ENCODE measurements at regions not wholly inside any gene's neighbourhood (a gene's known extent, or its start where the extent isn't known, plus 50 kb on each side); places are given as distances from the start of the nearest gene placed in this dataset.

DNA sequence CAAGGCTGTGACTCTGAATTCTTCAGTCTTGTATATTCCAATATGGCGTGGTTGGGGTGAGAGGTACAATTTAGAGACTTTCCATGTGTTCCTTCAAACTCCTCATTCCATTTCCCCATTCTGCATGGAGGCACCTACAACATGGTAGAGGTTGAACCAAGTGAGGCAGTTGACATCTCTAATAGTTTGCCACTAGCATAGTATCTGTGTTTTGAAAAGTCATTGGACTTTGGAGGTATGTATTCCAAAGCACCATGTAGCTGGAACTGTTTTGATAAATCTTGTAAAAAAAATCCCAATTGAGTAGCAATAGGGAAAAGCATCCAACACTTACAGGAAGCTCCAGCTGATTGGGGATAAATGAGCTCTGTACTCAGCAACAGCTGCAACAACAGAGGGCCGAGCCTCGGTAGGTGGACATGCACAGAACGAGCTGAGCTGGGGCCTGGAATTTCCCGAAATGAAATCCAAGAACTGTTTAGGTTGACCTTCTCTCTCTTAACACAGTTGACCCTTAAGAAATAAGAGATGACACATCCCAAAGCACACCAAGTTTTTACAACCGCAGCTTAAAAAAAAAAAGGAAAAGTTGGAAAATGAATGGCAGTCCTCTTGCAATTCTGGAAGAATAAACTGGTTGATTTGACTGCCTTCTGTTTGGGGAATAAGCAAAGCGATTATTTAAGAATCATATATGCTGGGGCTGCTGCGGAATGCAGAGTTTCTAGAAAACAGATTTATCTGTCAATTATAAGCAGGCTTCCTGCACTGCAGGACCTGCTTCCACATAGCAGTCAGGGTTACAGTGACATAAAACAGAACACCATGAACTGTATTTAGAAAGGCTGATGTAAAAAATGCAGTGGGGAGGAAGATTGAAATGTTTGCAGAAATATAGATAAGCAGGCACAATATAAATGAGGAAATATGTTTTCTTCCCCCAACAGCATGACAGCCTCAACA lies 194.6 kb upstream of the KRR1 start:
- no peaks in the 10 kb centered on the region for H3K9me3 ChIP-seq
- H3K27me3 ChIP-seq = no peaks in the 10 kb centered on the region
- H3K27ac ChIP-seq = no peak overlapping the region
- no peak for DNase-seq
- TF ChIP-seq POLR2A (IDR thresholded peaks at IDR 0.05) = no peak
- TF ChIP-seq, protein P1, sequence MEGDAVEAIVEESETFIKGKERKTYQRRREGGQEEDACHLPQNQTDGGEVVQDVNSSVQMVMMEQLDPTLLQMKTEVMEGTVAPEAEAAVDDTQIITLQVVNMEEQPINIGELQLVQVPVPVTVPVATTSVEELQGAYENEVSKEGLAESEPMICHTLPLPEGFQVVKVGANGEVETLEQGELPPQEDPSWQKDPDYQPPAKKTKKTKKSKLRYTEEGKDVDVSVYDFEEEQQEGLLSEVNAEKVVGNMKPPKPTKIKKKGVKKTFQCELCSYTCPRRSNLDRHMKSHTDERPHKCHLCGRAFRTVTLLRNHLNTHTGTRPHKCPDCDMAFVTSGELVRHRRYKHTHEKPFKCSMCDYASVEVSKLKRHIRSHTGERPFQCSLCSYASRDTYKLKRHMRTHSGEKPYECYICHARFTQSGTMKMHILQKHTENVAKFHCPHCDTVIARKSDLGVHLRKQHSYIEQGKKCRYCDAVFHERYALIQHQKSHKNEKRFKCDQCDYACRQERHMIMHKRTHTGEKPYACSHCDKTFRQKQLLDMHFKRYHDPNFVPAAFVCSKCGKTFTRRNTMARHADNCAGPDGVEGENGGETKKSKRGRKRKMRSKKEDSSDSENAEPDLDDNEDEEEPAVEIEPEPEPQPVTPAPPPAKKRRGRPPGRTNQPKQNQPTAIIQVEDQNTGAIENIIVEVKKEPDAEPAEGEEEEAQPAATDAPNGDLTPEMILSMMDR (IDR thresholded peaks at IDR 0.05) = no peak
- no peak overlapping the region for H3K4me3 ChIP-seq (replicated peaks in 1 of 3)
- intact Hi-C loops (cut with DNase I) = no loop called here
- 47 to 65% methylated on average over 8 of the region's 8 CpGs for WGBS, 2 donors
- no peaks in the 10 kb centered on the region for H3K36me3 ChIP-seq
- H3K4me1 ChIP-seq = peaks cover 17 to 30% of the 10 kb centered on the region in 2 donors

DNA sequence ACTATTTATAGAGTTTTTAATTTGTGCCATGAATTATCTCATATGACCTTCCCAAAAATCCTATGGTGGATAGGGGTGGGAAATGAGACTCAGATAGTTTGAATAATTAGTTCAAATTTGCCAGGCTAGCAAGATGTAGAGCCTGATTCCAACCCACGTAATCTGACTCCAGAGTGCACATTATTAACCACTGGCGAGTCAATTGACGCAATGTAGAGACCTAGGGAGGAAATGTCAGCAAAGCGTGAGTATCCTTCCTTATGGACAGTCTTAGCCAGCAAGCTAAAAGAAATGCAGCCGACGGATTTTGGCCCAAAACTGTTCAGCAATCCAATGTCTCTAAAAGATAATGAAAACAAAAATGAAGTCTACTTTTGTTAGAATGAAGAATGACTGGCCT lies 193.3 kb upstream of the KRR1 start:
- no peak for DNase-seq
- Histone ChIP-seq H3K9me3 (no peaks in the 10 kb centered on the region), H3K27me3 (no peaks in the 10 kb centered on the region), H3K27ac (no peak overlapping the region), H3K36me3 (no peaks in the 10 kb centered on the region), H3K4me3 (replicated peaks in 1 of 3) (no peak overlapping the region), H3K4me1 (peaks cover 17 to 20% of the 10 kb centered on the region in 2 donors)
- WGBS, 2 donors = 85 to 90% methylated on average over 6 of the region's 6 CpGs
- intact Hi-C loops (cut with DNase I) = no loop called here
- no peak for TF ChIP-seq POLR2A (IDR thresholded peaks at IDR 0.05)
- TF ChIP-seq, protein P1 (IDR thresholded peaks at IDR 0.05) = no peak

DNA sequence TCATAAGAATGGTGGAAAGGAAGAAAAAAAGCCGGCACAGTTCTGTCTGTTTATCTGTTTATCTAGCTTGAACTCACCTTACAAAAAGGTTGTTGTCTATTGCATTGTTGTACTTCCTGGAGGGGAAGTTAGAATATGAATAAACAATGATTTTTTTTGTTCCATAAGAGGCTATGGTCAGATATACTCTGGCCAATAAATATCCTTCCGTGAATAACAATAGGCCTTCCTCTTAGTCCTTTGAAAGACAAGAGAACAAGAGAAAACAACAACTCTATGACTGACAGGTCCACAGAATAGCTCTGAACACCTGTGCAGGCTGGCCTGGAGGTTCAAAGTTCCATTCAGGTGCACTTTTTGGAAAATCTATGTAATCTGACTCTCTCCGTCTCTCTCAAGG lies 192.8 kb upstream of the KRR1 start:
- Histone ChIP-seq H3K9me3 (no peaks in the 10 kb centered on the region), H3K27me3 (no peaks in the 10 kb centered on the region), H3K4me1 (peaks cover 12 to 16% of the 10 kb centered on the region in 2 donors), H3K27ac (no peak overlapping the region), H3K36me3 (no peaks in the 10 kb centered on the region), H3K4me3 (replicated peaks in 1 of 3) (no peak overlapping the region)
- TF ChIP-seq POLR2A (IDR thresholded peaks at IDR 0.05) = no peak
- TF ChIP-seq, protein P1 (IDR thresholded peaks at IDR 0.05) = no peak
- WGBS, 2 donors = 80 to 88% methylated on average over 3 of the region's 3 CpGs
- no peak for DNase-seq
- intact Hi-C loops (cut with DNase I) = no loop called here

DNA sequence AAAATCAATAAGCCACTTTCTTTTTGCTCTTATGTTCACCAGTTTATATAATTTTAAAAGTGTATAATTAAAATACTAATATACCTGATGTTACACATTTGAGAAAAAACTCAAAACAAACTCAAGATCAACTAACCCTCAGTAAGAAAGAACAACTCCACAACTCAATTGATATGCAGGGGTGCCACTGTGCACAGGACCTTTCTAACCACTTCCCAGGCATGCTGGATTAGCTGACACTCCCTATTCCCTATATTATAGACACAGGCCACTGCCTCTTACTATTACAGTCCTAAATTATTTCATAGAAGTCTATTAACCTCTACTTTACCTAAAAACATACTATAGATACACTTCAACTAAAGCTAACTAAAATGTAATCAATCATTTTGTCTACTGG lies 191.7 kb upstream of the KRR1 start:
- DNase-seq = no peak
- Histone ChIP-seq H3K9me3 (no peaks in the 10 kb centered on the region), H3K27ac (no peak overlapping the region), H3K27me3 (no peaks in the 10 kb centered on the region), H3K36me3 (no peaks in the 10 kb centered on the region), H3K4me1 (peaks cover 12 to 17% of the 10 kb centered on the region in 2 donors), H3K4me3 (replicated peaks in 1 of 3) (no peak overlapping the region)
- intact Hi-C loops (cut with DNase I) = no loop called here
- TF ChIP-seq, protein P1 (IDR thresholded peaks at IDR 0.05) = no peak
- TF ChIP-seq POLR2A (IDR thresholded peaks at IDR 0.05) = no peak

DNA sequence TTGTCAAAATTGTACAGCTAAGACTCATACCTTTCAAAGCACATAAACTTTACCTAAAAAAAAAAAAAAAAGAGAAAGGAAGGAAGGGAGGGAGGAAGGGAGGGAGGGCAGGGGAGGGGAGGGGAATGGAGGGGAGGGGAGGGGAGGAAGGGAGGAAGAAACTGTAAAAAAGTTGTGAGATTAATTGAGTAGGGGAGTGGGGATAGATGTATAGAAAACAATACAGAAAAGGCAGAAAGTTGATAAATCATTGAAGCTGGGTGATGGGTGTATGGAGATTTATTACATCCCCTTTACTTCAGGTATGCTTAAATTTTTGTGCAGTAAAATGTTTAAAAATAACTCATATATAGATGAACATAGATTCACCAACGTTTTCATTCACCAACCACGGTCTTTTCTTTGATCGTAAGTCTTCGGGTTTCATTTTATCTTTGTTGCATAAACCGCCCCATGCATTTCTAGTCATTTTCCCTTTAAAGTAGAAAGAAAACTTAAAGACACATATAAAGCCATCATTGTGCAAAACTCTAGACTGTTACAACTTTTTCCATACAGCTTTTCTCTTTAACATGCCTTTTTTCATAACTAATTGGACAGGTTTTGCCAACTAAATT lies 191.2 kb upstream of the KRR1 start:
- Histone ChIP-seq H3K27ac (no peak overlapping the region), H3K4me1 (peaks cover 13 to 18% of the 10 kb centered on the region in 2 donors), H3K36me3 (no peaks in the 10 kb centered on the region), H3K4me3 (replicated peaks in 1 of 3) (no peak overlapping the region), H3K9me3 (no peaks in the 10 kb centered on the region), H3K27me3 (no peaks in the 10 kb centered on the region)
- no peak for DNase-seq
- 51 to 52% methylated on average over 5 of the region's 5 CpGs for WGBS, 2 donors
- intact Hi-C loops (cut with DNase I) = no loop called here
- TF ChIP-seq, protein P1 (IDR thresholded peaks at IDR 0.05) = no peak
- TF ChIP-seq POLR2A (IDR thresholded peaks at IDR 0.05) = no peak

All from thyroid gland (tissue), 4 donors.